GM10266 (cell line): ENCODE measurements at regions not wholly inside any gene's neighbourhood (a gene's known extent, or its start where the extent isn't known, plus 50 kb on each side); places are given as distances from the start of the nearest gene placed in this dataset.

ENCODE experiments used
- DNase-seq: peaks from one replicate; pipeline ENCODE4 v3.0.0; 2012; ENCODE audit errors: extremely low spot score
- CTCF ChIP-seq: IDR thresholded peaks from 2 replicates; pipeline ENCODE4 v1.5.1; 2012; ENCODE audit warnings: mild to moderate bottlenecking, low read depth; ENCODE audit not compliant: control insufficient read depth, insufficient read depth; ENCODE audit errors: missing control alignments

DNA sequence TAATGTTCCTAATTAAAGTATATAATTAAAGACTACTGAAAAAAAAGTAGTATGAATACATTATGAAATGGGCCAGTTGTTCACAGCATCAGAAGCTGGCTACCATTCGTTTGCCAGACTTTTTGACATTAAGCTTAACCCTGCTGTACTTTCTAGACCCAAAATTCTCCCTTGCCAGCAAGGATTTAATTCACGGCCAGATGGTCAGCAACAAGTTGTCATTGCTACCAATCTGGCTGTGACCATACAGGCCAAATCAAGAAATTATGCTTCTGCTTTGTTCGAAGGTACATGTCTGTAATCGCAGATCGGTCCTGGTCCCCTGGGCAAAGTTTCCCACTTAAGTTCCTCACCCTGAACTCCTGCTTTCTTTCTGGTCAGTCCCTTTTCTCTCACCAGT lies 217.7 kb upstream of the ATXN7L3B start:
- TF ChIP-seq CTCF: no peak
- no peak for DNase-seq

GRCh38 chr12:74321381-74321780 lies 216.3 kb upstream of the ATXN7L3B start:
- no peak for DNase-seq
- TF ChIP-seq CTCF: no peak

GRCh38 chr12:74322792-74323191 lies 214.8 kb upstream of the ATXN7L3B start:
- no peak for DNase-seq
- no peak for TF ChIP-seq CTCF

GRCh38 chr12:74328623-74329022 lies 209.0 kb upstream of the ATXN7L3B start:
- no peak for TF ChIP-seq CTCF
- DNase-seq: no peak

GRCh38 chr12:74334780-74335179 lies 202.9 kb upstream of the ATXN7L3B start:
- TF ChIP-seq CTCF: no peak
- DNase-seq: no peak

GRCh38 chr12:74337951-74338350 lies 199.7 kb upstream of the ATXN7L3B start:
- DNase-seq: no peak
- no peak for TF ChIP-seq CTCF

- TF ChIP-seq CTCF: no peak
- no peak for DNase-seq
These were observed 198.4 kb upstream of the ATXN7L3B start for GRCh38 chr12:74339211-74339610.

DNA sequence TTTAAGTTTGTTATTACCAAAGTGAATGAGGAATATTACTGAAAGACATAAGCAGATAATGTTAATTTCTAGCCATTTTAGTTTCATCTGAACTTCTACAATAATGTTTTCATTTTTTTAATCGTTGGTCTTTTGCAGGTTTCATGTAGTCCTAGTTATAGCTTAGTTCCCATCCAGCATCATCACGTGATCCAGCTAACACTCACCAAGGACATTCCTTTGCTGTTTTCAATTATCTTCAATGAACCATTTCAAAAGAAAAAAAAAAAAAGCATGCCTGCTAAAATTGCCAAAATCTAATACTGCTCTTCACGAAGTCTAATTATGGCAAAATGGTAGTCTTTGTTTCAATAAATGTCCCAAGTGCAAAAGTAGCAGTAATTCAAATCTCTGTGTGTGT lies 187.7 kb upstream of the ATXN7L3B start:
- no peak for DNase-seq
- no peak for TF ChIP-seq CTCF
